MM.1S (cell line): ENCODE measurements at regions not wholly inside any gene's neighbourhood (a gene's known extent, or its start where the extent isn't known, plus 50 kb on each side); places are given as distances from the start of the nearest gene placed in this dataset.
A peak's percentile ranks its signal among the peaks of the same experiment; 100 is the strongest.

ENCODE experiments used
- DNase-seq: peaks from one replicate; pipeline ENCODE4 v3.0.0-alpha.2; 2015
- H2AFZ ChIP-seq: fragments of 300-600 bp; sonication (generic); 2 replicates; pipeline ENCODE4 v1.6.0; 2016; ENCODE audit warnings: antibody characterized with exemption, low read length
- H3F3A ChIP-seq: fragments of 300-600 bp; sonication (generic); 2 replicates; pipeline ENCODE4 v1.6.1; 2016; ENCODE audit warnings: mild to moderate bottlenecking, antibody characterized with exemption, low read length, moderate library complexity, mixed read lengths; ENCODE audit not compliant: insufficient read depth
- H3K27ac ChIP-seq: fragments of 300-600 bp; sonication (generic); 2 replicates; pipeline ENCODE4 v1.5.1; 2016; ENCODE audit warnings: mild to moderate bottlenecking, low read length
- H3K27me3 ChIP-seq: fragments of 300-600 bp; sonication (generic); replicated peaks from 2 replicates; pipeline ENCODE4 v1.6.0; 2016; ENCODE audit warnings: low read length; ENCODE audit not compliant: insufficient read depth
- H3K36me3 ChIP-seq: fragments of 300-600 bp; sonication (generic); replicated peaks from 2 replicates; pipeline ENCODE4 v1.6.1; 2016; ENCODE audit warnings: mild to moderate bottlenecking, low read length, mixed read lengths; ENCODE audit not compliant: insufficient read depth
- H3K4me1 ChIP-seq: fragments of 300-600 bp; sonication (generic); 2 replicates; pipeline ENCODE4 v1.6.1; 2016; ENCODE audit warnings: low read length, mixed read lengths
- H3K4me2 ChIP-seq: fragments of 300-600 bp; sonication (generic); 2 replicates; pipeline ENCODE4 v1.6.0; 2016; ENCODE audit warnings: low read depth, low read length
- H3K4me3 ChIP-seq: fragments of 300-600 bp; sonication (generic); 2 replicates; pipeline ENCODE4 v1.5.1; 2016; ENCODE audit warnings: low read length, mixed read lengths
- H3K79me2 ChIP-seq: fragments of 300-600 bp; sonication (generic); 2 replicates; pipeline ENCODE4 v1.6.1; 2016; ENCODE audit warnings: mixed run types, low read length, mixed read lengths
- H3K9ac ChIP-seq: fragments of 300-600 bp; sonication (generic); 2 replicates; pipeline ENCODE4 v1.6.1; 2016; ENCODE audit warnings: low read length, mixed read lengths
- H3K9me2 ChIP-seq: fragments of 300-600 bp; sonication (generic); replicated peaks from 2 replicates; pipeline ENCODE4 v1.6.1; 2016; ENCODE audit warnings: mild to moderate bottlenecking, low read length, mixed read lengths; ENCODE audit not compliant: insufficient read depth
- H3K9me3 ChIP-seq: fragments of 300-600 bp; sonication (generic); replicated peaks from 2 replicates; pipeline ENCODE4 v1.6.1; 2016; ENCODE audit warnings: mild to moderate bottlenecking, low read length, mixed read lengths; ENCODE audit not compliant: insufficient read depth
- H4K20me1 ChIP-seq: fragments of 300-600 bp; sonication (generic); 2 replicates; pipeline ENCODE4 v1.6.1; 2016; ENCODE audit warnings: mild to moderate bottlenecking, low read length, moderate library complexity, mixed read lengths; ENCODE audit not compliant: insufficient read depth
- EZH2 ChIP-seq: fragments of 300-600 bp; sonication (generic); optimal IDR thresholded peaks from 2 replicates; pipeline ENCODE3; 2017; ENCODE audit warnings: low read depth, mild to moderate bottlenecking, antibody characterized with exemption, low read length, mixed read lengths
- EZH2phosphoT487 ChIP-seq: fragments of 300-600 bp; sonication (generic); IDR thresholded peaks from 2 replicates; pipeline ENCODE4 v1.6.1; 2018; ENCODE audit warnings: antibody characterized with exemption, low read length
- TF ChIP-seq, protein P1 (sequence below): fragments of 300-600 bp; sonication (generic); IDR thresholded peaks from 2 replicates; pipeline ENCODE4 v1.5.1; 2016; ENCODE audit warnings: antibody characterized with exemption, low read length, mixed read lengths

DNA sequence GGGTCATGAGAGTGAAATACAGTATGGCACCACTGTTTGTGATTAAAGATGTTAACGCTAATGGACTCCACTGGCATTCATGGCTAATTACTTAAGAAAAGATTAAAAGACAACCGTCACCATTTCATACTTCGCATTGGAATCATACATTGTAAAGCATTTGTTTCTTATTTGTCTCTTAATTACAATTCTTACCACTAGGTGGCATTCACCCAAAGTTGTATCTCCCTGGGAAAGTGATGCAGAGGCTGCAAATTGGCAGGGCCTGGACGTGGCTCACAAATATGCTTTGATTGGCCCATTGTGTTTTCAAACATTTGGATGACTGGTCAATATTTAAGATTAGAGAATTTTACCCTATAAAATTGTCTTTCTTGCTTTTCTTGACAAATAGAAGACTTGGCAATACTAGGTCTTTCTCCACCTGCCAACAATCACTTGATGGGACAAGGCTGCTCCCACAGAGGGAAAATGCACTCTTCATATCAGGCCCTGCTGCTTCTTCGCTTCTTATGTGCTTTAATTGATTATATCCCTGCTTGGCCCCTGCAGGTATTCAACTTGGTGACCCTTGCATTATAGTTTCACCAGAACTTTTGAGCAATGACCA is 72.1 kb upstream of the STARD3NL start:
- H3K4me3 ChIP-seq: no peak overlapping the region
- no peaks in the 10 kb centered on the region for H3K9me3 ChIP-seq
- no peak overlapping the region for H3K9ac ChIP-seq
- H3K79me2 ChIP-seq: no peaks in the 10 kb centered on the region
- DNase-seq: peak; percentile 63
- H3K9me2 ChIP-seq: no peaks in the 10 kb centered on the region
- H3K4me2 ChIP-seq: no peak overlapping the region
- no peaks in the 10 kb centered on the region for H3F3A ChIP-seq
- no peaks in the 10 kb centered on the region for H3K27me3 ChIP-seq
- H3K36me3 ChIP-seq: no peaks in the 10 kb centered on the region
- H2AFZ ChIP-seq: no peak overlapping the region
- TF ChIP-seq EZH2phosphoT487 (no peak), EZH2 (no peak)
- TF ChIP-seq, protein P1, sequence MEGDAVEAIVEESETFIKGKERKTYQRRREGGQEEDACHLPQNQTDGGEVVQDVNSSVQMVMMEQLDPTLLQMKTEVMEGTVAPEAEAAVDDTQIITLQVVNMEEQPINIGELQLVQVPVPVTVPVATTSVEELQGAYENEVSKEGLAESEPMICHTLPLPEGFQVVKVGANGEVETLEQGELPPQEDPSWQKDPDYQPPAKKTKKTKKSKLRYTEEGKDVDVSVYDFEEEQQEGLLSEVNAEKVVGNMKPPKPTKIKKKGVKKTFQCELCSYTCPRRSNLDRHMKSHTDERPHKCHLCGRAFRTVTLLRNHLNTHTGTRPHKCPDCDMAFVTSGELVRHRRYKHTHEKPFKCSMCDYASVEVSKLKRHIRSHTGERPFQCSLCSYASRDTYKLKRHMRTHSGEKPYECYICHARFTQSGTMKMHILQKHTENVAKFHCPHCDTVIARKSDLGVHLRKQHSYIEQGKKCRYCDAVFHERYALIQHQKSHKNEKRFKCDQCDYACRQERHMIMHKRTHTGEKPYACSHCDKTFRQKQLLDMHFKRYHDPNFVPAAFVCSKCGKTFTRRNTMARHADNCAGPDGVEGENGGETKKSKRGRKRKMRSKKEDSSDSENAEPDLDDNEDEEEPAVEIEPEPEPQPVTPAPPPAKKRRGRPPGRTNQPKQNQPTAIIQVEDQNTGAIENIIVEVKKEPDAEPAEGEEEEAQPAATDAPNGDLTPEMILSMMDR: peak; percentile 64
- H3K4me1 ChIP-seq: no peaks in the 10 kb centered on the region
- no peak overlapping the region for H3K27ac ChIP-seq
- H4K20me1 ChIP-seq: no peaks in the 10 kb centered on the region

DNA sequence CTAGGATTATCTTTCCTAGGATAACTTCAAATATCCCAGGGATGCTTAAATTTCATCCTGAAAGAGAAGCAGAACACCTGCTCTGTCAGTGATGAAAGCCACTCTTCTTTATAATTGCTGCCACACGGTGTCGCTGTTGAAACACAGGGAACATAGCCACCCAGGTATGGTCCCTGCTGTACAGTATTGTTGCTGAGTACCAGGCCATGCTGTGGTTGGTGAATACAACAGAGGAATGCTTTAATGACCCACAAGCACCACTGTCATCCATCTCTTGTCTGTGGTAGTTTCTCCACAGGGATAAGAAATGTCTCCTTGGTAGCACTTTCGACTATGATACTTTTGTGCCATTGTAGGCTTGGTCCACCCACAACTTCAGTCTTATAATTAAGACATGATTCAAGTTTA is 70.6 kb upstream of the STARD3NL start:
- Histone ChIP-seq H3K9me2 (no peaks in the 10 kb centered on the region), H3K4me3 (no peak overlapping the region), H3K27me3 (no peaks in the 10 kb centered on the region), H3K4me2 (no peak overlapping the region), H3K9me3 (no peaks in the 10 kb centered on the region), H3K9ac (no peak overlapping the region), H3F3A (no peaks in the 10 kb centered on the region), H3K79me2 (no peaks in the 10 kb centered on the region), H3K4me1 (no peaks in the 10 kb centered on the region), H4K20me1 (no peaks in the 10 kb centered on the region), H2AFZ (no peak overlapping the region), H3K27ac (no peak overlapping the region), H3K36me3 (no peaks in the 10 kb centered on the region)
- peak; percentile 68 for DNase-seq
- no peak for TF ChIP-seq EZH2phosphoT487
- TF ChIP-seq, protein P1: peak; percentile 88

DNA sequence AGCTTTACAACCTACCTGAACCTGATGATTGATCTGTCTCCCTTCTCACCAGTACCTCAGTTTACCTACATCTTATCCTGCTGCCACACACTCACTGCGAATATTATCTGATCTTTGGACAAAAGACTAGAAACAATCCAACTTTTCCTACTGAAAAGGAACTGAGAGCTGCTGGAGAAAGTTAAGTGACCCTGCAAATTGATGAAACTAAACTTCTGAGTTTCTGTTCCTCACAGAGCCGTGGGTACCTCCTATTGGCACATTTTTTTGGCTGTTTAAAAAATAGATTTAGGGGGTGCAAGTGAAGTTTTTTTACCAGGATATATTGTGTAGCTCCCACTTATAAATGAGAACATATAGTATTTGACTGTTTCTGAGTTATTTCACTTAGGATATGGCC is 66.0 kb upstream of the STARD3NL start:
- no peak overlapping the region for H3K27ac ChIP-seq
- no peaks in the 10 kb centered on the region for H3F3A ChIP-seq
- no peaks in the 10 kb centered on the region for H3K4me1 ChIP-seq
- H3K36me3 ChIP-seq: no peaks in the 10 kb centered on the region
- H3K9me2 ChIP-seq: no peaks in the 10 kb centered on the region
- no peaks in the 10 kb centered on the region for H3K27me3 ChIP-seq
- no peak for DNase-seq
- no peak overlapping the region for H3K9ac ChIP-seq
- H3K4me2 ChIP-seq: no peak overlapping the region
- no peaks in the 10 kb centered on the region for H4K20me1 ChIP-seq
- no peak overlapping the region for H3K4me3 ChIP-seq
- no peak overlapping the region for H2AFZ ChIP-seq
- no peaks in the 10 kb centered on the region for H3K9me3 ChIP-seq
- TF ChIP-seq, protein P1: no peak
- TF ChIP-seq EZH2phosphoT487 (no peak), EZH2 (no peak)
- no peaks in the 10 kb centered on the region for H3K79me2 ChIP-seq
